ENCODE measurements at regions not wholly inside any gene's neighbourhood (a gene's known extent, or its start where the extent isn't known, plus 50 kb on each side); places are given as distances from the start of the nearest gene placed in this dataset.
A peak's percentile ranks its signal among the peaks of the same experiment; 100 is the strongest.
"Not testable (repeated sequence)": the region's sequence is repeated elsewhere in the genome, so short reads cannot be mapped to it uniquely, and the experiment has no call there.

DNA sequence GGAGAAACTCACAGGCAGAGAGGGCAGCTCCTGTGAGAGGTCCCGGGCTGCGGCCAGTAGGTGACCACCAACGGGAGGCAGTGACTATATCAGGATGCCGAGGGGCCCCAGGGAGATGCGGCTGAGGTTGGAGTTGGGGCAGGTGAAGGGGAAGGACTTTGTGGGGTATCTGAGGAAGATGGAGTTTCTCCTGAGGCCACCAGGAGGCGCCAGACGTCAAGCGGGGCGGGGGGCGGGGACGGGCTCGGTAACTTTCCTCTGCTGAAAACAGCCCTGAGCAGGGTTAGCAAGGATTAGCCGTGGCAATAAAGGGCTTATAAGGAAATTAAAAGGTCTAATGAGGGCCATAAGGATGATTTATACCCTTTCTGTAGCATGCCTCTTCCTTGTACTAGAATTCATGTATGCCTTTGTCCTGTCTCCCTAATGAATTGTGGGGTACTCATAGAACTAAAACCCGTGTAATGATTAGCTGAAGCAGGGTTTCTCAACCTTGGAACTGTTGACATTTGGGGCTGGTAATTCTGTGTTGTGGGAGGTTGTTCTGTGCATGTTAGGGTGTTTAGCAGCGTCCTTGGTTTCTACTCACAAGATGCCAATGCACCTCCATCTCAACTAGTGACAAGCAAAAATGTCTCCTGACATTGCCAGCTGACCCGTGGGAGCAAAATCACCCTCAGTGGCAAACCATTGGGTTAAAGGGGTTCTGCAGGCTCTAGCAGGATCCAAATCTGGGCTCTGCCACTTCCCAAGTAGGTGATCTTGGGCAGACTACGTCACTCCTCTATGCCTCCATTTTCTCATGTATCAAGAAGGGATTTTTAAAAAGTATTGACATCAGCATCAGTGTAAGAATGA lies 74.8 kb upstream of the GRIN2A start:
- no peak overlapping the region for H3K27ac Mint-ChIP-seq (ENCODE audit: unreplicated experiment)

DNA sequence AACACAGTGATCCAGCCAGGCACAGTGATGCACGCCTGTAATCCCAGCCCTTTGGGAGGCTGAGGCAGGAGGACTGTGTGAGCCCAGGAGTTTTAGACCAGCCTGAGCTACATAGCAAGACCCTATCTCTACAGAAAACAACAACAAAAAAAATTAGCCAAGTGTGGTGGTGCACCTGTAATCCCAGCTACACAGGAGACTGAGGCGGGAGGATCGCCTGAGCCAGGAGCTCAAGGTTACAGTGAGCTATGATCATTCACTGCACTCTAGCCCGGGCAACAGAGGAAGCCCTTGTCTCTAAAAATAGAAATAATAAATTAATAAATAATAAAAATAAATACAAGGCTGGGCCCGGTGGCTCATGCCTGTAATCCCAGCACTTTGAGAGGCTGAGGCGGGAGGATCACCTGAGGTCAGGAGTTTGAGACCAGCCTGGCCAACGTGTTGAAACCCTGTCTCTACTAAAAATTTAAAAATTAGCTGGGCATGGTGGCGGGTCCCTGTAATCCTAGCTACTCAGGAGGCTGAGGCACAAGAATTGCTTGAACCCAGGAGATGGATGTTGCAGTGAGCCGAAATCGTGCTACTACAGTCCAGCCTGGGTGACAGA lies 75.5 kb upstream of the GRIN2A start:
- not testable (repeated sequence) for H3K4me1 Mint-ChIP-seq (ENCODE audit: low read depth, unreplicated experiment); H3K27ac Mint-ChIP-seq (ENCODE audit: unreplicated experiment); DNase-seq; H3K36me3 Mint-ChIP-seq (ENCODE audit: unreplicated experiment); H3K27me3 Mint-ChIP-seq (ENCODE audit: unreplicated experiment); H3K4me3 Mint-ChIP-seq (ENCODE audit: unreplicated experiment); H3K9me3 Mint-ChIP-seq (ENCODE audit: unreplicated experiment)

More for the DNA sequence above, 74.8 kb upstream of the GRIN2A start:
- Mint-ChIP-seq H3K4me3 (ENCODE audit: unreplicated experiment) (no peak overlapping the region), H3K27me3 (ENCODE audit: unreplicated experiment) (peaks cover 6% of the 10 kb centered on the region), H3K4me1 (ENCODE audit: low read depth, unreplicated experiment) (peaks cover 3% of the 10 kb centered on the region), H3K36me3 (ENCODE audit: unreplicated experiment) (no peaks in the 10 kb centered on the region), H3K9me3 (ENCODE audit: unreplicated experiment) (peaks cover 6% of the 10 kb centered on the region)
- peak; percentile 35 for DNase-seq
- TF ChIP-seq, protein P1, sequence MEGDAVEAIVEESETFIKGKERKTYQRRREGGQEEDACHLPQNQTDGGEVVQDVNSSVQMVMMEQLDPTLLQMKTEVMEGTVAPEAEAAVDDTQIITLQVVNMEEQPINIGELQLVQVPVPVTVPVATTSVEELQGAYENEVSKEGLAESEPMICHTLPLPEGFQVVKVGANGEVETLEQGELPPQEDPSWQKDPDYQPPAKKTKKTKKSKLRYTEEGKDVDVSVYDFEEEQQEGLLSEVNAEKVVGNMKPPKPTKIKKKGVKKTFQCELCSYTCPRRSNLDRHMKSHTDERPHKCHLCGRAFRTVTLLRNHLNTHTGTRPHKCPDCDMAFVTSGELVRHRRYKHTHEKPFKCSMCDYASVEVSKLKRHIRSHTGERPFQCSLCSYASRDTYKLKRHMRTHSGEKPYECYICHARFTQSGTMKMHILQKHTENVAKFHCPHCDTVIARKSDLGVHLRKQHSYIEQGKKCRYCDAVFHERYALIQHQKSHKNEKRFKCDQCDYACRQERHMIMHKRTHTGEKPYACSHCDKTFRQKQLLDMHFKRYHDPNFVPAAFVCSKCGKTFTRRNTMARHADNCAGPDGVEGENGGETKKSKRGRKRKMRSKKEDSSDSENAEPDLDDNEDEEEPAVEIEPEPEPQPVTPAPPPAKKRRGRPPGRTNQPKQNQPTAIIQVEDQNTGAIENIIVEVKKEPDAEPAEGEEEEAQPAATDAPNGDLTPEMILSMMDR (IDR thresholded peaks at IDR 0.05; ENCODE audit: partially characterized antibody, unreplicated experiment) = peak; percentile 79

DNA sequence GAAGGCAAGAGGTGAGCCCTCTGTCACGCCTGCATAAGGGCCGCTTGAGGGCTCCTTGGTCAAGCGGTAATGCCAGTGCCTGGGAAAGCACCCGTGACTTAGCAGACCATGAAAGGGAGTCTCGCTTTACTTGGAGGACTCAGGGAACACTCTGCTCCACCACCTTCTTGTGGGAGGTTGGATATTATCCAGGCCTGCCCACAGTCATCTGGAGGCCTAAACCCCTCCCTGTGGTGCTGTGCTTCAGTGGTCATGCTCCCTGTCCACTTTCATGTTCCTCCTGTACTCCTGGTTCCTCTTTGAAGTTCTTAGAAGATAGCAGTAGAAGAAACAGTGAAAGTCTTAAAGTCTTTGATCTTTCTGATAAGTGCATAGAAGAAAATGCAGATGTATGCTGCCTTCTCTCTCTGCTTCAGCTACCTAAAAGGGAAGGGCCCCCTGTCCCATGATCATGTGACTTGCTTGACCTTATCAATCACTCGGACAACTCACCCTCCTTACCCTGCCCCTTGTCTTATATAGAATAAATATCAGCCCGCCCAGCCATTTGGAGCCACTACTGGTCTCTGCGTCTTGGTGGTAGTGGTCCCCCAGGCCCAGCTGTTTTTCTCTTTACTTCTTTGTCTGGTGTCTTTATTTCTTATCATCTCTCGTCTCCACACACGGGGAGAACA lies 76.8 kb upstream of the GRIN2A start:
- not testable (repeated sequence) for H3K4me1 Mint-ChIP-seq (ENCODE audit: low read depth, unreplicated experiment); H3K27me3 Mint-ChIP-seq (ENCODE audit: unreplicated experiment); DNase-seq; H3K36me3 Mint-ChIP-seq (ENCODE audit: unreplicated experiment); H3K9me3 Mint-ChIP-seq (ENCODE audit: unreplicated experiment); H3K4me3 Mint-ChIP-seq (ENCODE audit: unreplicated experiment); H3K27ac Mint-ChIP-seq (ENCODE audit: unreplicated experiment)

DNA sequence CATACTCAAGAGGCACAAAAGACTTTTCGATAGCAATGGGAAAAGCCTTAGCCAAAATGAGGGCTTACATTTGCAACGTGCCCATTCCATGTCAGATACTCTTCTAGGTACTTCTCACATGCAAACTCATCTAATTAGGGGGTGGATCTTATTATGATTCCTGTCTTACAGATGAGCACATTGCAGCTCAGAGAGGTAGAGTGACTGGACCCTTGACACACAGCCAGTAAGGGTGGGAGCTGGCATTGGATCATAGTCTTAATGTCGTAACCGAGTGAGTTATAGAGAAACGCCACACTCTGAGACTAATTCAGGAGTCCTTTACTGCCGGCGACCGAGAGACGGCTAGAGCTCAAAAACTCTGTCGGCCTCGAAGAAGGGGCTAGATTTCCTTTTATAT lies 78.8 kb upstream of the GRIN2A start:
- Mint-ChIP-seq H3K4me3 (ENCODE audit: unreplicated experiment) (no peak overlapping the region), H3K36me3 (ENCODE audit: unreplicated experiment) (no peaks in the 10 kb centered on the region), H3K27ac (ENCODE audit: unreplicated experiment) (no peak overlapping the region), H3K4me1 (ENCODE audit: low read depth, unreplicated experiment) (no peaks in the 10 kb centered on the region), H3K27me3 (ENCODE audit: unreplicated experiment) (peaks cover 3% of the 10 kb centered on the region), H3K9me3 (ENCODE audit: unreplicated experiment) (peaks cover 2% of the 10 kb centered on the region)
- TF ChIP-seq, protein P1 (IDR thresholded peaks at IDR 0.05; ENCODE audit: partially characterized antibody, unreplicated experiment) = no peak
- no peak for DNase-seq

DNA sequence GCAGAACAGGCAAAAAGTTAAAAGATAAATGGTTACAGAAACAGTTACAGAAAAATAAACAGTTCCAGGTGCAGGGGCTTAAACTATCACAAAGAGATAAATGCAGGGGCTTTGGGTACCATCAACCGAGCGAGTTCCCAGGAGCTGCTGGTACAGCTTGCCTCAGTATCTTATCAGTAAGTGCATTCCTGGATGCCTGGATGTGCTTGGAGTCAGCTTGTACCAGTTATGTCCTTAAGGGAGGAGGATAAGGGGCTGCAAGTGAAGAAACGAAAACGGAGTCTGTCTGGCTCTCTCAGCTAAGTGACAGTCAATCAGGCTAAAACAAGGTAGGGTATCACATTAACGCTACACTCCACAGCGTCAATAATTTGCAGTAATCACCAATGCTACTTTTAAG lies 79.3 kb upstream of the GRIN2A start:
- H3K27ac Mint-ChIP-seq (ENCODE audit: unreplicated experiment); H3K4me3 Mint-ChIP-seq (ENCODE audit: unreplicated experiment); DNase-seq; H3K27me3 Mint-ChIP-seq (ENCODE audit: unreplicated experiment); H3K36me3 Mint-ChIP-seq (ENCODE audit: unreplicated experiment); H3K9me3 Mint-ChIP-seq (ENCODE audit: unreplicated experiment); H3K4me1 Mint-ChIP-seq (ENCODE audit: low read depth, unreplicated experiment): not testable (repeated sequence)

DNA sequence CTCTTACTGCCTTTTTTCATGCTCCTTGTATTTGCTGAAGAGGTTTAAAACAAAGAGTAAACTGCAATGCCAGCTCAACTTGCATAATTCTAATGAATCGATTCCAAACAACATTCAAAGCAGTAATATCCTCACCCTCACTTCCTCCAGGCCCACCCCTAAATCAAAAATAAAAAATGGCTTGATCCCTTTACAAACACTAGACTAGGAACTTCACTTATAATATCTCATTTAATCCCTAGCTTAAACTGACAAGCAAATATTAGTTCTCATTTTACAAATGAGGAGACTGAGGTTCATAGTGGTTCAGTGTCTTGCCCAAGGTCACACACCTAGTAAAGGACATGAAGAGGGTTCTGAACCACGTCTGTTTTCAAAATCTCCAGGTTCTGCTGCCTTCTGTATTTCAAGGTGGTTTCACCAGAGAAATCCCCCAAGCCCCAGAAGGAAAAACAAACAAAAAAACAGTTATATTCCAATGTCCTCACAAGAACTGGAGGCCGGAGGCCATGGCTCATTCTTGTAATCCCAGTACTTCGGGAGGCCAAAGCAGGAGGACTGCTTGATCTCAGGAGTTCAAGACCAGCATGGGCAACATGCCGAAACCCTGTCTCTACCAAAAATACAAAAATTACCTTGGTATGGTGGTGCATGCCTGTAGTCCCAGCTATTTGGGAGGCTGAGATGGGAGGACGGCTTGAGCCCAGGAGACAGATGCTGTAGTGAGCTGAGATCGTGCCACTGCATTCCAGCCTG lies 80.3 kb upstream of the GRIN2A start:
- H3K27me3 Mint-ChIP-seq (ENCODE audit: unreplicated experiment) = no peaks in the 10 kb centered on the region
- no peak for DNase-seq
- TF ChIP-seq, protein P1 (IDR thresholded peaks at IDR 0.05; ENCODE audit: partially characterized antibody, unreplicated experiment) = no peak
- no peak overlapping the region for H3K4me3 Mint-ChIP-seq (ENCODE audit: unreplicated experiment)
- H3K27ac Mint-ChIP-seq (ENCODE audit: unreplicated experiment) = no peak overlapping the region
- H3K36me3 Mint-ChIP-seq (ENCODE audit: unreplicated experiment) = no peaks in the 10 kb centered on the region
- H3K9me3 Mint-ChIP-seq (ENCODE audit: unreplicated experiment) = no peaks in the 10 kb centered on the region
- H3K4me1 Mint-ChIP-seq (ENCODE audit: low read depth, unreplicated experiment) = no peaks in the 10 kb centered on the region

Measured in glutamatergic neuron (in vitro differentiated cells).